Fibroblast of pulmonary artery (primary cell): ENCODE measurements at regions not wholly inside any gene's neighbourhood (a gene's known extent, or its start where the extent isn't known, plus 50 kb on each side); places are given as distances from the start of the nearest gene placed in this dataset.

Experiments used
- DNase-seq: peaks from one replicate; pipeline ENCODE4 v3.0.0-alpha.2; 2010; ENCODE audit warnings: low read depth
- H3K4me3 ChIP-seq: replicated peaks from 2 replicates; pipeline ENCODE4 v1.5.1; 2011; ENCODE audit warnings: low read depth, mild to moderate bottlenecking, control low read depth, low read length, moderate library complexity
- CTCF ChIP-seq: IDR thresholded peaks from 2 replicates; pipeline ENCODE4 v1.5.1; 2011; ENCODE audit warnings: mild to moderate bottlenecking, control low read depth, low read length, inconsistent platforms; ENCODE audit errors: missing control alignments

GRCh38 chr7:20504060-20504459 lies 111.4 kb upstream of the ABCB5 start:
- TF ChIP-seq CTCF = no peak
- no peak overlapping the region for H3K4me3 ChIP-seq
- DNase-seq = no peak

GRCh38 chr7:20506175-20506574 lies 109.3 kb upstream of the ABCB5 start:
- no peak overlapping the region for H3K4me3 ChIP-seq
- DNase-seq = no peak
- TF ChIP-seq CTCF = no peak

GRCh38 chr7:20507157-20507556 lies 108.3 kb upstream of the ABCB5 start:
- no peak overlapping the region for H3K4me3 ChIP-seq
- TF ChIP-seq CTCF = no peak
- DNase-seq = no peak

- no peak for DNase-seq
- no peak for TF ChIP-seq CTCF
Observed at GRCh38 chr7:20508109-20508508, 107.4 kb upstream of the ABCB5 start.

GRCh38 chr7:20509892-20510572 lies 105.4 kb upstream of the ABCB5 start:
- TF ChIP-seq CTCF = no peak
- DNase-seq = no peak
- no peak overlapping the region for H3K4me3 ChIP-seq

More at GRCh38 chr7:20508109-20508508, 107.4 kb upstream of the ABCB5 start:
- no peak overlapping the region for H3K4me3 ChIP-seq

GRCh38 chr7:20510573-20510900 lies 104.9 kb upstream of the ABCB5 start:
- TF ChIP-seq CTCF = no peak
- H3K4me3 ChIP-seq = no peak overlapping the region
- no peak for DNase-seq

- no peak for TF ChIP-seq CTCF
- no peak overlapping the region for H3K4me3 ChIP-seq
- DNase-seq = no peak
Observed at GRCh38 chr7:20513341-20513740, 102.1 kb upstream of the ABCB5 start.
